DOHH2 (cell line): ENCODE measurements at regions not wholly inside any gene's neighbourhood (a gene's known extent, or its start where the extent isn't known, plus 50 kb on each side); places are given as distances from the start of the nearest gene placed in this dataset.

Experiments
- H3F3A ChIP-seq: fragments of 200-600 bp; sonication (generic), shearing (Covaris generic); 2 replicates; pipeline ENCODE4 v1.6.0; 2016; ENCODE audit warnings: antibody characterized with exemption, mild to moderate bottlenecking; ENCODE audit not compliant: control insufficient read depth, insufficient read depth
- H3K27ac ChIP-seq: fragments of 200-600 bp; sonication (generic); 2 replicates; pipeline ENCODE4 v1.5.1; 2014; ENCODE audit warnings: low read depth, mild to moderate bottlenecking, low read length, moderate library complexity
- H3K27me3 ChIP-seq: fragments of 200-600 bp; sonication (generic); 2 replicates; pipeline ENCODE4 v1.6.1; 2014; ENCODE audit warnings: mild to moderate bottlenecking, low read length, mixed read lengths; ENCODE audit not compliant: control insufficient read depth
- H3K36me3 ChIP-seq: fragments of 200-600 bp; sonication (generic); 2 replicates; pipeline ENCODE4 v1.6.1; 2014; ENCODE audit warnings: mild to moderate bottlenecking, low read length, moderate library complexity, mixed read lengths; ENCODE audit not compliant: control insufficient read depth
- H3K4me1 ChIP-seq: fragments of 200-600 bp; sonication (generic); 2 replicates; pipeline ENCODE4 v1.6.1; 2014; ENCODE audit warnings: mild to moderate bottlenecking, low read length, mixed read lengths; ENCODE audit not compliant: control insufficient read depth
- H3K4me2 ChIP-seq: fragments of 200-600 bp; sonication (generic); 2 replicates; pipeline ENCODE4 v1.6.0; 2014; ENCODE audit warnings: mild to moderate bottlenecking, low read length, moderate library complexity
- H3K4me3 ChIP-seq: fragments of 200-600 bp; sonication (generic); 2 replicates; pipeline ENCODE4 v1.5.1; 2014; ENCODE audit warnings: mild to moderate bottlenecking, low read length, mixed read lengths
- H3K79me2 ChIP-seq: fragments of 200-600 bp; sonication (generic); 2 replicates; pipeline ENCODE4 v1.6.1; 2014; ENCODE audit warnings: mild to moderate bottlenecking, low read length, mixed read lengths; ENCODE audit not compliant: control insufficient read depth
- H3K9me2 ChIP-seq: fragments of 200-600 bp; sonication (generic); replicated peaks from 2 replicates; pipeline ENCODE4 v1.6.1; 2014; ENCODE audit warnings: mild to moderate bottlenecking, low read length, mixed read lengths; ENCODE audit not compliant: control insufficient read depth
- H3K9me3 ChIP-seq: fragments of 200-600 bp; sonication (generic); 2 replicates; pipeline ENCODE4 v1.6.1; 2014; ENCODE audit warnings: antibody characterized with exemption, low read length, mixed read lengths; ENCODE audit not compliant: control insufficient read depth, insufficient read depth
- H4K20me1 ChIP-seq: fragments of 200-600 bp; sonication (generic); 2 replicates; pipeline ENCODE4 v1.6.0; 2014; ENCODE audit warnings: low read depth, mild to moderate bottlenecking, antibody characterized with exemption, low read length, moderate library complexity; ENCODE audit not compliant: control insufficient read depth, insufficient read depth
- CTCF ChIP-seq: fragments of 200-600 bp; sonication (generic); IDR thresholded peaks from one replicate; pipeline ENCODE4 v1.5.1; 2014; ENCODE audit warnings: antibody characterized with exemption, mild to moderate bottlenecking, low read depth, low read length; ENCODE audit not compliant: poor library complexity, severe bottlenecking
- EZH2phosphoT487 ChIP-seq: fragments of 200-600 bp; sonication (generic); IDR thresholded peaks from 2 replicates; pipeline ENCODE4 v1.6.1; 2017; ENCODE audit warnings: borderline replicate concordance, mild to moderate bottlenecking, antibody characterized with exemption, low read length, moderate library complexity, mixed read lengths

- no peaks in the 10 kb centered on the region for H3K9me3 ChIP-seq
- H3K36me3 ChIP-seq = no peaks in the 10 kb centered on the region
- no peak for TF ChIP-seq EZH2phosphoT487
- no peak for TF ChIP-seq CTCF
- H3K79me2 ChIP-seq = no peaks in the 10 kb centered on the region
- H3F3A ChIP-seq = no peaks in the 10 kb centered on the region
- no peaks in the 10 kb centered on the region for H4K20me1 ChIP-seq
- no peaks in the 10 kb centered on the region for H3K4me1 ChIP-seq
- H3K4me3 ChIP-seq = no peak overlapping the region
- no peaks in the 10 kb centered on the region for H3K9me2 ChIP-seq
- H3K27ac ChIP-seq = no peak overlapping the region
- H3K4me2 ChIP-seq = no peak overlapping the region
- H3K27me3 ChIP-seq = peaks cover 3% of the 10 kb centered on the region; the same call in 1 of the 2 replicates
These were observed 149.8 kb upstream of the ZNF462 start for GRCh38 chr9:106713206-106713605.

DNA sequence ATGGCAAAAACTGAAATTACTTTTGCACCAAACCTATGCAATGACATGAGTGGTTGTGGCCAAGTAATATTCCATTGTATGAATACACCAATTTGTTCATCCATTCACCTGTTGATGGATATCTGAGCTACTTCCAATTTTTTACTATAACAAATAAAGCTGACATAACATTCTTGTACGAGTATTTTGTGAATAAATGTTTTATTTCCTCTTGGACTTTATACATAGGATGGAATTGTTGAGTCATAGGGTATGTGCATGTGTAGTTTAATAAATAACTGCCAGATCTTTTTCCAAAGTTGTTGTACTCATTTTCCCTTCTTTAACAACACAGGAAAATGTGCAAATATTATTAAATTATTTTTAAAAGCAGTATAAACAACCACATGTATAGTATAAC, 146.1 kb upstream of the ZNF462 start:
- Histone ChIP-seq H3K4me3 (no peak overlapping the region), H3K79me2 (no peaks in the 10 kb centered on the region), H3K27ac (no peak overlapping the region), H3K36me3 (no peaks in the 10 kb centered on the region), H3K9me2 (no peaks in the 10 kb centered on the region), H3F3A (no peaks in the 10 kb centered on the region), H4K20me1 (no peaks in the 10 kb centered on the region), H3K4me1 (no peaks in the 10 kb centered on the region), H3K4me2 (no peak overlapping the region), H3K27me3 (peaks cover 3% of the 10 kb centered on the region; the same call in 1 of the 2 replicates), H3K9me3 (0 out of 2 replicates have a peak, but pooled peaks cover 3% of the 10 kb centered on the region)
- no peak for TF ChIP-seq EZH2phosphoT487
- TF ChIP-seq CTCF = no peak

- H3F3A ChIP-seq = no peaks in the 10 kb centered on the region
- TF ChIP-seq CTCF = no peak
- TF ChIP-seq EZH2phosphoT487 = no peak
- no peaks in the 10 kb centered on the region for H4K20me1 ChIP-seq
- no peak overlapping the region for H3K27ac ChIP-seq
- H3K9me2 ChIP-seq = no peaks in the 10 kb centered on the region
- H3K36me3 ChIP-seq = no peaks in the 10 kb centered on the region
- H3K4me2 ChIP-seq = no peak overlapping the region
- H3K79me2 ChIP-seq = no peaks in the 10 kb centered on the region
- H3K9me3 ChIP-seq = 0 out of 2 replicates have a peak, but pooled peaks cover 3% of the 10 kb centered on the region
- no peak overlapping the region for H3K4me3 ChIP-seq
- H3K27me3 ChIP-seq = no peaks in the 10 kb centered on the region
- H3K4me1 ChIP-seq = no peaks in the 10 kb centered on the region
These were observed 145.3 kb upstream of the ZNF462 start for GRCh38 chr9:106717686-106718085.
